ENCODE measurements at regions not wholly inside any gene's neighbourhood (a gene's known extent, or its start where the extent isn't known, plus 50 kb on each side); places are given as distances from the start of the nearest gene placed in this dataset.

- no peak for DNase-seq
- Histone ChIP-seq H3K36me3 (replicated peaks in 1 of 2; ENCODE audit: control insufficient read depth in 1 of 2, insufficient read depth in 2 of 2, low read length in 2 of 2) (no peaks in the 10 kb centered on the region), H3K27ac (ENCODE audit: low read depth in 1 of 2, low read length in 2 of 2) (no peak overlapping the region), H3K4me1 (ENCODE audit: control insufficient read depth in 1 of 2, insufficient read depth in 2 of 2, low read length in 2 of 2) (no peaks in the 10 kb centered on the region), H4K20me1 (ENCODE audit: insufficient read depth, low read length) (no peaks in the 10 kb centered on the region), H2AFZ (ENCODE audit: insufficient read depth, low read depth, low read length, poor library complexity, severe bottlenecking) (no peak overlapping the region), H3K4me3 (replicated peaks in 1 of 3; ENCODE audit: low read depth in 2 of 3, low read length in 3 of 3) (no peak overlapping the region), H3K27me3 (ENCODE audit: control insufficient read depth in 2 of 2, insufficient read depth in 2 of 2, low read length in 2 of 2) (no peaks in the 10 kb centered on the region), H3K9ac (ENCODE audit: insufficient read depth, low read length, poor library complexity, severe bottlenecking) (no peak overlapping the region), H3K4me2 (replicated peaks; ENCODE audit: extremely low read depth, low read length, poor library complexity, severe bottlenecking) (no peak overlapping the region), H3K79me2 (ENCODE audit: insufficient read depth, low read length) (no peaks in the 10 kb centered on the region), H3K9me3 (replicated peaks in 1 of 2; ENCODE audit: control insufficient read depth in 1 of 2, insufficient read depth in 1 of 2, low read length in 2 of 2) (no peaks in the 10 kb centered on the region)
- H3K36me3 Mint-ChIP-seq: no peaks in the 10 kb centered on the region
- no peaks in the 10 kb centered on the region for H3K4me1 Mint-ChIP-seq
- intact Hi-C loops (cut with micrococcal nuclease): no loop called here
- WGBS (ENCODE audit: insufficient coverage): no CpG with 5 or more reads among the region's 3 CpGs
- no peak overlapping the region for H3K4me3 Mint-ChIP-seq
- H3K27me3 Mint-ChIP-seq (ENCODE audit: low read depth in 3 of 3): no peaks in the 10 kb centered on the region
- no peak overlapping the region for H3K27ac Mint-ChIP-seq
- TF ChIP-seq CTCF (IDR thresholded peaks at IDR 0.05): no peak
- peaks cover 0 to 4% (median 0%) of the 10 kb centered on the region in 7 donors for H3K9me3 Mint-ChIP-seq
These were observed 311.5 kb downstream of the CBLN2 start for GRCh38 chr18:72232644-72233043.

GRCh38 chr18:72225958-72226357 lies 318.2 kb downstream of the CBLN2 start:
- Mint-ChIP-seq H3K4me1 (no peaks in the 10 kb centered on the region), H3K9me3 (peaks cover 0 to 6% (median 0%) of the 10 kb centered on the region in 7 donors), H3K27me3 (ENCODE audit: low read depth in 3 of 3) (no peaks in the 10 kb centered on the region), H3K27ac (no peak overlapping the region), H3K36me3 (no peaks in the 10 kb centered on the region), H3K4me3 (no peak overlapping the region)
- no peak for TF ChIP-seq CTCF (IDR thresholded peaks at IDR 0.05)
- H2AFZ ChIP-seq (ENCODE audit: insufficient read depth, low read depth, low read length, poor library complexity, severe bottlenecking): no peak overlapping the region
- no peak for DNase-seq
- intact Hi-C loops (cut with micrococcal nuclease): no loop called here
- no peaks in the 10 kb centered on the region for H3K4me1 ChIP-seq (ENCODE audit: control insufficient read depth in 1 of 2, insufficient read depth in 2 of 2, low read length in 2 of 2)
- H3K9me3 ChIP-seq (replicated peaks in 1 of 2; ENCODE audit: control insufficient read depth in 1 of 2, insufficient read depth in 1 of 2, low read length in 2 of 2): no peaks in the 10 kb centered on the region
- no peaks in the 10 kb centered on the region for H3K79me2 ChIP-seq (ENCODE audit: insufficient read depth, low read length)
- H4K20me1 ChIP-seq (ENCODE audit: insufficient read depth, low read length): no peaks in the 10 kb centered on the region
- no peaks in the 10 kb centered on the region for H3K27me3 ChIP-seq (ENCODE audit: control insufficient read depth in 2 of 2, insufficient read depth in 2 of 2, low read length in 2 of 2)
- H3K4me2 ChIP-seq (replicated peaks; ENCODE audit: extremely low read depth, low read length, poor library complexity, severe bottlenecking): no peak overlapping the region
- WGBS (ENCODE audit: insufficient coverage): 78% methylated on average over 3 of the region's 4 CpGs
- no peak overlapping the region for H3K4me3 ChIP-seq (replicated peaks in 1 of 3; ENCODE audit: low read depth in 2 of 3, low read length in 3 of 3)
- no peak overlapping the region for H3K27ac ChIP-seq (ENCODE audit: low read depth in 1 of 2, low read length in 2 of 2)
- no peaks in the 10 kb centered on the region for H3K36me3 ChIP-seq (replicated peaks in 1 of 2; ENCODE audit: control insufficient read depth in 1 of 2, insufficient read depth in 2 of 2, low read length in 2 of 2)
- no peak overlapping the region for H3K9ac ChIP-seq (ENCODE audit: insufficient read depth, low read length, poor library complexity, severe bottlenecking)

Measured in CD14-positive monocyte (primary cell).